ENCODE measurements at regions not wholly inside any gene's neighbourhood (a gene's known extent, or its start where the extent isn't known, plus 50 kb on each side); places are given as distances from the start of the nearest gene placed in this dataset.

DNA sequence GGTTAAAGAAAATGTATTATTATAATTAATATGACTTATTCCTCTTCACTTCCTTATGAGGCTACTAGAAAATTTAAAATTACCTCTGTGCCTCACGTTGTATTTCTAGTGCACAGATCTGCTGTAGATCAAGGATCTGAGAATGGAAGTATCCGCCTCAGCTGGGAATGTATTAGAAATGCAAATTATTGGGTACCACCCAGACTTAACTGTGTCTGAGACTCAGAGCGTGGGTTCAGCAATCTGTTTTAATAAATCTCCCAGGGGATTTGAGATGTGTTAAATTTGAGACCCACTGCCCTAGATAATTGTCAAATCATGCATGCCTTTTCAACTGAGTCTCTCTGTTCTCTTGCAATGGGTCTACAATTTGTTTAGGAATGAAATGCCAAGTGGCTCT lies 658.0 kb upstream of the NOX3 start:
- H3K27me3 ChIP-seq (ENCODE audit: control insufficient read depth, insufficient read depth, low read length): no peaks in the 10 kb centered on the region
- no peak overlapping the region for H2BK15ac ChIP-seq (ENCODE audit: low read depth, low read length)
- H3K79me1 ChIP-seq (ENCODE audit: low read depth in 1 of 2, low read length in 2 of 2): no peaks in the 10 kb centered on the region
- no peak overlapping the region for H3K18ac ChIP-seq (ENCODE audit: low read depth, low read length)
- DNase-seq (no peak), ATAC-seq (ENCODE audit: low read depth) (no peak)
- intact Hi-C loops (cut with micrococcal nuclease): no loop called here
- H2AK5ac ChIP-seq (ENCODE audit: low read depth, low read length): no peak overlapping the region
- ChIA-PET POLR2A (ENCODE audit: unreplicated experiment) (no interaction called here), CTCF (no interaction called here)
- H3K14ac ChIP-seq (replicated peaks; ENCODE audit: low read depth, low read length): no peak overlapping the region
- no peak overlapping the region for H2BK20ac ChIP-seq (ENCODE audit: low read depth, low read length)
- no peak overlapping the region for H2BK5ac ChIP-seq (ENCODE audit: low read depth, low read length, poor library complexity, severe bottlenecking)
- H3K9me1 ChIP-seq (ENCODE audit: insufficient read depth, low read length): no peaks in the 10 kb centered on the region
- no peak overlapping the region for H3K4me3 ChIP-seq (ENCODE audit: insufficient read depth, low read depth, low read length)
- no peak overlapping the region for H2BK120ac ChIP-seq (ENCODE audit: low read depth, low read length)
- H3K9me3 ChIP-seq (ENCODE audit: control insufficient read depth, insufficient read depth, low read length): peaks cover 2% of the 10 kb centered on the region; the same call in 1 of the 2 replicates
- no peaks in the 10 kb centered on the region for H4K20me1 ChIP-seq (ENCODE audit: insufficient read depth, low read length)
- no peak overlapping the region for H3K56ac ChIP-seq (ENCODE audit: extremely low read depth, insufficient read depth, low read length)
- TF ChIP-seq, protein P1, sequence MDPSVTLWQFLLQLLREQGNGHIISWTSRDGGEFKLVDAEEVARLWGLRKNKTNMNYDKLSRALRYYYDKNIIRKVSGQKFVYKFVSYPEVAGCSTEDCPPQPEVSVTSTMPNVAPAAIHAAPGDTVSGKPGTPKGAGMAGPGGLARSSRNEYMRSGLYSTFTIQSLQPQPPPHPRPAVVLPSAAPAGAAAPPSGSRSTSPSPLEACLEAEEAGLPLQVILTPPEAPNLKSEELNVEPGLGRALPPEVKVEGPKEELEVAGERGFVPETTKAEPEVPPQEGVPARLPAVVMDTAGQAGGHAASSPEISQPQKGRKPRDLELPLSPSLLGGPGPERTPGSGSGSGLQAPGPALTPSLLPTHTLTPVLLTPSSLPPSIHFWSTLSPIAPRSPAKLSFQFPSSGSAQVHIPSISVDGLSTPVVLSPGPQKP (IDR thresholded peaks at IDR 0.05; ENCODE audit: borderline replicate concordance, low read depth, low read length): no peak
- TF ChIP-seq MXI1 (IDR thresholded peaks at IDR 0.05; ENCODE audit: borderline replicate concordance, low read depth, low read length): no peak
- no peak for TF ChIP-seq RCOR1 (IDR thresholded peaks at IDR 0.05; ENCODE audit: insufficient replicate concordance, low read length)
- no peak overlapping the region for H3K4me2 ChIP-seq (ENCODE audit: low read depth, low read length)
- no CpG with 5 or more reads among the region's 3 CpGs for WGBS, 2 experiments (ENCODE audit: extremely low coverage in 2 of 2, insufficient read length in 1 of 2)
- H3K4me1 ChIP-seq (ENCODE audit: control insufficient read depth, insufficient read depth, low read length): 0 out of 2 replicates have a peak, but pooled peaks cover under 1% of the 10 kb centered on the region
- H4K8ac ChIP-seq (ENCODE audit: low read depth in 2 of 2, low read length in 2 of 2): no peak overlapping the region
- in situ Hi-C loops (cut with MboI; ENCODE audit: low sequenced_read_pairs): no loop called here
- no TSS peak for BruUV-seq (replicated peaks)
- dilution Hi-C loops (cut with HindIII; ENCODE audit: low sequenced_read_pairs, unreplicated experiment): no loop called here
- H3K23ac ChIP-seq (ENCODE audit: low read depth, low read length): no peak overlapping the region
- H4K5ac ChIP-seq (ENCODE audit: low read depth, low read length): no peak overlapping the region
- H2AK9ac ChIP-seq (replicated peaks; ENCODE audit: low read depth, low read length, poor library complexity): no peak overlapping the region
- no peaks in the 10 kb centered on the region for H3K36me3 ChIP-seq (ENCODE audit: control insufficient read depth, insufficient read depth, low read length)
- no peak overlapping the region for H4K91ac ChIP-seq (ENCODE audit: insufficient read depth, low read depth, low read length)
- H3K4ac ChIP-seq (ENCODE audit: low read depth, low read length): no peak overlapping the region
- no peak overlapping the region for H3K27ac ChIP-seq (ENCODE audit: insufficient read depth, low read length)
- no peak overlapping the region for H3K9ac ChIP-seq (ENCODE audit: low read depth, low read length)
- no peak overlapping the region for H2AFZ ChIP-seq (replicated peaks; ENCODE audit: low read length, poor library complexity)
